HFF-Myc (cell line): ENCODE measurements at regions not wholly inside any gene's neighbourhood (a gene's known extent, or its start where the extent isn't known, plus 50 kb on each side); places are given as distances from the start of the nearest gene placed in this dataset.
A peak's percentile ranks its signal among the peaks of the same experiment; 100 is the strongest.
"Not testable (repeated sequence)": the region's sequence is repeated elsewhere in the genome, so short reads cannot be mapped to it uniquely, and the experiment has no call there.

ENCODE experiments used
- DNase-seq: peaks from one replicate; pipeline ENCODE4 v3.0.0-alpha.2; 2011; ENCODE audit warnings: low read depth; ENCODE audit errors: extremely low read depth
- H3K4me3 ChIP-seq: replicated peaks from 2 replicates; pipeline ENCODE4 v1.5.1; 2011; ENCODE audit warnings: low read depth, mild to moderate bottlenecking, control low read depth, low read length
- CTCF ChIP-seq: IDR thresholded peaks from 2 replicates; pipeline ENCODE4 v1.5.1; 2012; ENCODE audit warnings: mild to moderate bottlenecking, low read depth, low read length, control low read depth; ENCODE audit errors: missing control alignments

- H3K4me3 ChIP-seq, result no peak overlapping the region
- DNase-seq, result peak; percentile 57
- TF ChIP-seq CTCF, result no peak
Observed at GRCh38 chr5:17127743-17128231, 89.6 kb upstream of the BASP1 start.

- no peak for TF ChIP-seq CTCF
- H3K4me3 ChIP-seq, result no peak overlapping the region
- DNase-seq, result no peak
Observed at GRCh38 chr5:17129093-17129849, 88.2 kb upstream of the BASP1 start.

- DNase-seq, H3K4me3 ChIP-seq: not testable (repeated sequence)
Observed at GRCh38 chr5:17130302-17130701, 87.1 kb upstream of the BASP1 start.

GRCh38 chr5:17132444-17133083 lies 84.9 kb upstream of the BASP1 start:
- no peak for DNase-seq
- H3K4me3 ChIP-seq, result no peak overlapping the region
- TF ChIP-seq CTCF, result peak; percentile 41

- no peak overlapping the region for H3K4me3 ChIP-seq
- no peak for TF ChIP-seq CTCF
- no peak for DNase-seq
Observed at GRCh38 chr5:17135050-17135449, 82.4 kb upstream of the BASP1 start.

GRCh38 chr5:17143335-17143734 lies 74.1 kb upstream of the BASP1 start:
- TF ChIP-seq CTCF, result no peak
- no peak overlapping the region for H3K4me3 ChIP-seq
- no peak for DNase-seq

GRCh38 chr5:17146280-17146841 lies 71.1 kb upstream of the BASP1 start:
- TF ChIP-seq CTCF, result no peak
- no peak overlapping the region for H3K4me3 ChIP-seq
- no peak for DNase-seq
